H9 (cell line): ENCODE measurements at regions not wholly inside any gene's neighbourhood (a gene's known extent, or its start where the extent isn't known, plus 50 kb on each side); places are given as distances from the start of the nearest gene placed in this dataset.

Source experiments
- DNase-seq: peaks from one replicate; pipeline ENCODE4 v3.0.0-alpha.2; 2017
- H2AFZ ChIP-seq: one replicate; pipeline ENCODE4 v1.6.1; 2013; ENCODE audit warnings: mild to moderate bottlenecking, low read length, control low read depth, moderate library complexity
- H2AK5ac ChIP-seq: 2 replicates; pipeline ENCODE4 v1.6.1; 2013; ENCODE audit warnings: low read length, control low read depth, mixed read lengths; ENCODE audit not compliant: insufficient read length
- H2BK120ac ChIP-seq: one replicate; pipeline ENCODE4 v1.6.1; 2013; ENCODE audit warnings: low read depth, mild to moderate bottlenecking, low read length, control low read depth, inconsistent platforms; ENCODE audit not compliant: poor library complexity, severe bottlenecking
- H2BK12ac ChIP-seq: 2 replicates; pipeline ENCODE4 v1.6.1; 2013; ENCODE audit warnings: low read length, control low read depth, mixed read lengths, low read depth; ENCODE audit not compliant: insufficient read length
- H2BK15ac ChIP-seq: 2 replicates; pipeline ENCODE4 v1.6.1; 2013; ENCODE audit warnings: low read depth, low read length, control low read depth
- H2BK20ac ChIP-seq: one replicate; pipeline ENCODE4 v1.6.1; 2013; ENCODE audit warnings: low read depth, mild to moderate bottlenecking, low read length, control low read depth, inconsistent platforms; ENCODE audit not compliant: poor library complexity, severe bottlenecking
- H2BK5ac ChIP-seq: 2 replicates; pipeline ENCODE4 v1.6.1; 2013; ENCODE audit warnings: low read length, control low read depth, mixed read lengths; ENCODE audit not compliant: insufficient read length
- H3K14ac ChIP-seq: 2 replicates; pipeline ENCODE4 v1.6.1; 2013; ENCODE audit warnings: low read length, control low read depth; ENCODE audit not compliant: insufficient read depth
- H3K18ac ChIP-seq: 2 replicates; pipeline ENCODE4 v1.6.1; 2013; ENCODE audit warnings: low read depth, mild to moderate bottlenecking, mixed read lengths, low read length, control low read depth; ENCODE audit not compliant: insufficient read length
- H3K23ac ChIP-seq: 2 replicates; pipeline ENCODE4 v1.6.1; 2013; ENCODE audit warnings: low read length, control low read depth, mixed read lengths, low read depth; ENCODE audit not compliant: insufficient read length
- H3K23me2 ChIP-seq: 2 replicates; pipeline ENCODE4 v1.6.1; 2013; ENCODE audit warnings: low read depth, mild to moderate bottlenecking, mixed read lengths, low read length, control low read depth; ENCODE audit not compliant: insufficient read length, poor library complexity, severe bottlenecking
- H3K27ac ChIP-seq: 2 replicates; pipeline ENCODE4 v1.5.1; 2013; ENCODE audit warnings: low read length, control low read depth, mixed read lengths, low read depth; ENCODE audit not compliant: insufficient read length
- H3K27me3 ChIP-seq: 2 replicates; pipeline ENCODE4 v1.6.1; 2013; ENCODE audit warnings: low read length, control low read depth, inconsistent platforms; ENCODE audit not compliant: insufficient read depth
- H3K4ac ChIP-seq: 2 replicates; pipeline ENCODE4 v1.6.1; 2013; ENCODE audit warnings: low read depth, mild to moderate bottlenecking, control low read depth, inconsistent platforms, low read length, moderate library complexity
- H3K4me1 ChIP-seq: 2 replicates; pipeline ENCODE4 v1.6.1; 2013; ENCODE audit warnings: low read length, control low read depth, inconsistent platforms; ENCODE audit not compliant: insufficient read depth
- H3K4me2 ChIP-seq: 2 replicates; pipeline ENCODE4 v1.6.1; 2013; ENCODE audit warnings: low read length, control low read depth, mixed read lengths; ENCODE audit not compliant: insufficient read length, insufficient read depth
- H3K56ac ChIP-seq: 2 replicates; pipeline ENCODE4 v1.6.1; 2013; ENCODE audit warnings: low read depth, mild to moderate bottlenecking, mixed read lengths, low read length, control low read depth; ENCODE audit not compliant: insufficient read length
- H3K79me1 ChIP-seq: 2 replicates; pipeline ENCODE4 v1.6.1; 2013; ENCODE audit warnings: low read depth, mild to moderate bottlenecking, moderate library complexity, low read length, control low read depth, inconsistent platforms; ENCODE audit not compliant: insufficient read depth, poor library complexity, severe bottlenecking
- H3K79me2 ChIP-seq: 2 replicates; pipeline ENCODE4 v1.6.1; 2013; ENCODE audit warnings: low read length, control low read depth, inconsistent platforms; ENCODE audit not compliant: insufficient read depth
- H3K9ac ChIP-seq: 2 replicates; pipeline ENCODE4 v1.6.1; 2013; ENCODE audit warnings: low read length, control low read depth, mixed read lengths; ENCODE audit not compliant: insufficient read length; ENCODE audit errors: extremely low read depth
- H3K9me3 ChIP-seq: one replicate; pipeline ENCODE4 v1.6.1; 2013; ENCODE audit warnings: low read depth, low read length, inconsistent platforms; ENCODE audit not compliant: control insufficient read depth
- H3T11ph ChIP-seq: one replicate; pipeline ENCODE4 v1.6.1; 2013; ENCODE audit warnings: mild to moderate bottlenecking, low read length, control low read depth, inconsistent platforms
- H4K20me1 ChIP-seq: one replicate; pipeline ENCODE4 v1.6.1; 2013; ENCODE audit not compliant: control insufficient read depth, insufficient read length, insufficient read depth
- H4K5ac ChIP-seq: 2 replicates; pipeline ENCODE4 v1.6.1; 2013; ENCODE audit warnings: low read depth, mild to moderate bottlenecking, mixed read lengths, low read length, control low read depth; ENCODE audit not compliant: insufficient read length
- H4K8ac ChIP-seq: replicated peaks from 2 replicates; pipeline ENCODE4 v1.6.1; 2013; ENCODE audit warnings: low read length, control low read depth, mixed read lengths, low read depth; ENCODE audit not compliant: insufficient read length
- H4K91ac ChIP-seq: 2 replicates; pipeline ENCODE4 v1.6.1; 2013; ENCODE audit warnings: low read depth, mild to moderate bottlenecking, moderate library complexity, mixed read lengths, low read length, control low read depth; ENCODE audit not compliant: insufficient read length
- H3K27ac Mint-ChIP-seq, 3 experiments: 2 replicates in 2 of 3; 3 replicates in 1 of 3; pipeline ENCODE4 v1.8.0; 2020 to 2021; ENCODE audit warnings: mixed read lengths in 3 of 3, mild to moderate bottlenecking in 1 of 3, moderate library complexity in 1 of 3
- H3K27me3 Mint-ChIP-seq: 2 replicates; pipeline ENCODE4 v1.8.0; 2021; ENCODE audit warnings: low read depth, mild to moderate bottlenecking, moderate library complexity, mixed read lengths
- H3K36me3 Mint-ChIP-seq, 3 experiments: 2 replicates in 2 of 3; 3 replicates in 1 of 3; pipeline ENCODE4 v1.8.0; 2020 to 2021; ENCODE audit warnings: low read depth in 3 of 3, mixed read lengths in 3 of 3; ENCODE audit not compliant: insufficient read depth in 1 of 3
- H3K4me1 Mint-ChIP-seq, 2 experiments: 2 replicates each; pipeline ENCODE4 v1.8.0; 2020; ENCODE audit warnings: mixed read lengths in 2 of 2
- H3K4me3 Mint-ChIP-seq, 2 experiments: 2 replicates in 1 of 2; 3 replicates in 1 of 2; pipeline ENCODE4 v1.8.0; 2020 to 2021; ENCODE audit warnings: mild to moderate bottlenecking in 2 of 2, mixed read lengths in 2 of 2, moderate library complexity in 1 of 2
- H3K9me3 Mint-ChIP-seq, 2 experiments: 2 replicates in 1 of 2; 3 replicates in 1 of 2; pipeline ENCODE4 v1.8.0; 2020; ENCODE audit warnings: mild to moderate bottlenecking in 2 of 2, mixed read lengths in 2 of 2, moderate library complexity in 1 of 2
- CTCF ChIP-seq: fragments of 200-600 bp; sonication (generic); conservative IDR thresholded peaks from 3 replicates; pipeline ENCODE4 v1.8.0; 2021; ENCODE audit warnings: antibody characterized with exemption, mild to moderate bottlenecking
- WGBS: extraction: QIAGEN DNeasy Blood & Tissue Kit; methylation state at CpG from one replicate; pipeline ENCODE4 v1.1.7; 2013; ENCODE audit warnings: missing lambda C conversion rate, low lambda C conversion rate, mixed read lengths; ENCODE audit not compliant: insufficient read length; ENCODE audit errors: extremely low coverage; 5-methylcytosine and 5-hydroxymethylcytosine counted together

DNA sequence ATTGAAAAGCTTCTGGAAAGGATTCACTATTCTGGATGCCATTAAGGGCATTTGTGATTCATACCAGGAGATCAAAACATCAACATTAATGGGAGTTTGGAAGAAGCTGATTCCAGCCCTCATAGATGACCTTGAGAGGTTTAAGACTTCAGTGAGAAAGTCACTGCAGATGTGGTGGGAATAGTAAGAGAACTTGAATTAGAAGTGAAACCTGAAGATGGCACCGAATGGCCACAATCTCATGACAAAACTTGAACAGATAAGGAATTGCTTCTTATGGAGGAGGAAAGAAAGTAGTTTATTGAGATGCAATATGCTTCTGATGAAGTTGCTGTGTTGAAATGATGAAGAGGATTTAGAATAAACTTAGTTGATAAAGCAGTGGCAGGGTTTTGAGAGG lies 254.6 kb upstream of the SLC24A2 start:
- Mint-ChIP-seq H3K27me3 (peaks cover 3% of the 10 kb centered on the region; the same call in 1 of the 2 replicates), H3K36me3 (no peaks in the 10 kb centered on the region), H3K27ac (no peak overlapping the region), H3K4me1 (peaks cover 13 to 19% of the 10 kb centered on the region in 2 experiments), H3K9me3 (no peaks in the 10 kb centered on the region), H3K4me3 (no peak overlapping the region)
- Histone ChIP-seq H3K23me2 (no peaks in the 10 kb centered on the region), H4K8ac (no peak overlapping the region), H3K9ac (no peak overlapping the region), H3K56ac (no peak overlapping the region), H2BK20ac (no peak overlapping the region), H3K4ac (no peak overlapping the region), H3K79me1 (no peaks in the 10 kb centered on the region), H2BK5ac (no peak overlapping the region), H2BK15ac (no peak overlapping the region), H2BK12ac (no peak overlapping the region), H4K5ac (no peak overlapping the region), H3K9me3 (no peaks in the 10 kb centered on the region), H4K20me1 (no peaks in the 10 kb centered on the region), H3K4me1 (peaks cover 4% of the 10 kb centered on the region; the same call in 1 of the 2 replicates), H3K27ac (no peak overlapping the region), H2AFZ (no peak overlapping the region), H3T11ph (no peak overlapping the region), H3K27me3 (no peaks in the 10 kb centered on the region), H3K79me2 (no peaks in the 10 kb centered on the region), H4K91ac (no peak overlapping the region), H3K18ac (no peak overlapping the region), H3K14ac (no peak overlapping the region), H2AK5ac (no peak overlapping the region), H3K23ac (no peak overlapping the region), H2BK120ac (no peak overlapping the region), H3K4me2 (no peak overlapping the region)
- no CpG with 5 or more reads among the region's 1 CpG for WGBS
- no peak for TF ChIP-seq CTCF
- no peak for DNase-seq
